HG02943 (cell line): ENCODE measurements at regions not wholly inside any gene's neighbourhood (a gene's known extent, or its start where the extent isn't known, plus 50 kb on each side); places are given as distances from the start of the nearest gene placed in this dataset.
"Not testable (repeated sequence)": the region's sequence is repeated elsewhere in the genome, so short reads cannot be mapped to it uniquely, and the experiment has no call there.

Source experiments
- ATAC-seq: cut with Tn5 transposase; IDR thresholded peaks from one replicate; pipeline ENCODE4 v1.9.1; 2021; ENCODE audit warnings: mild to moderate bottlenecking, low read depth, moderate library complexity; ENCODE audit not compliant: unreplicated experiment

- ATAC-seq = no peak
Observed at GRCh38 chr14:44388306-44388705, 118.8 kb downstream of the FSCB start.

GRCh38 chr14:44385906-44386305 lies 121.2 kb downstream of the FSCB start:
- ATAC-seq = no peak

GRCh38 chr14:44385296-44385695 lies 121.8 kb downstream of the FSCB start:
- not testable (repeated sequence) for ATAC-seq

- not testable (repeated sequence) for ATAC-seq
Observed at GRCh38 chr14:44384601-44385293, 122.3 kb downstream of the FSCB start.

- no peak for ATAC-seq
Observed at GRCh38 chr14:44384093-44384492, 123.0 kb downstream of the FSCB start.

- ATAC-seq = no peak
Observed at GRCh38 chr14:44383636-44384035, 123.4 kb downstream of the FSCB start.

- ATAC-seq = no peak
Observed at GRCh38 chr14:44379292-44379977, 127.6 kb downstream of the FSCB start.

GRCh38 chr14:44374906-44375305 lies 132.2 kb downstream of the FSCB start:
- ATAC-seq = no peak

GRCh38 chr14:44372807-44373489 lies 134.1 kb downstream of the FSCB start:
- no peak for ATAC-seq

- ATAC-seq = no peak
Observed at GRCh38 chr14:44372231-44372630, 134.9 kb downstream of the FSCB start.

GRCh38 chr14:44370727-44371126 lies 136.4 kb downstream of the FSCB start:
- no peak for ATAC-seq

- ATAC-seq = no peak
Observed at GRCh38 chr14:44369401-44370123, 137.5 kb downstream of the FSCB start.

GRCh38 chr14:44361083-44361482 lies 146.0 kb downstream of the FSCB start:
- ATAC-seq = no peak

- ATAC-seq = no peak
Observed at GRCh38 chr14:44353805-44354204, 153.3 kb downstream of the FSCB start.

- ATAC-seq = no peak
Observed at GRCh38 chr14:44352201-44352600, 154.9 kb downstream of the FSCB start.

- no peak for ATAC-seq
Observed at GRCh38 chr14:44347316-44347715, 159.8 kb downstream of the FSCB start.

- ATAC-seq = no peak
Observed at GRCh38 chr14:44341116-44341515, 166.0 kb downstream of the FSCB start.

- ATAC-seq = no peak
Observed at GRCh38 chr14:44339862-44340261, 167.2 kb downstream of the FSCB start.

GRCh38 chr14:44339231-44339630 lies 167.9 kb downstream of the FSCB start:
- no peak for ATAC-seq

GRCh38 chr14:44317441-44317746 lies 189.7 kb downstream of the FSCB start:
- ATAC-seq = no peak
